ENCODE measurements at regions not wholly inside any gene's neighbourhood (a gene's known extent, or its start where the extent isn't known, plus 50 kb on each side); places are given as distances from the start of the nearest gene placed in this dataset.

GRCh38 chr20:17834804-17835203 lies 133.8 kb downstream of the SNX5 start:
- H3K4me3 ChIP-seq (replicated peaks in 1 of 3; ENCODE audit: insufficient read depth in 1 of 3, low read depth in 2 of 3, low read length in 3 of 3), result no peak overlapping the region
- no peak for ATAC-seq
- no peak overlapping the region for H3K4me2 ChIP-seq (ENCODE audit: low read depth, low read length)
- H4K20me1 ChIP-seq (ENCODE audit: insufficient read depth, low read length), result no peaks in the 10 kb centered on the region
- H3K27ac ChIP-seq (ENCODE audit: extremely low read length, insufficient read depth, low read length), result no peak overlapping the region
- in situ Hi-C loops (cut with HindIII; ENCODE audit: extremely low pct_ligation_motif_present, low pct_unique_long_range_greater_than_20kb) (no loop called here), intact Hi-C loops (cut with micrococcal nuclease; ENCODE audit: unreplicated experiment) (no loop called here)
- no TSS peak for BruUV-seq (replicated peaks)
- no peaks in the 10 kb centered on the region for H3K9me3 ChIP-seq (ENCODE audit: low read length)
- POLR2A ChIA-PET, result interaction anchor here (0.9 to 2.4 kb wide), 5 partner anchors 9 to 29 kb away, joined by 3 to 14 read pairs (median 5); no protein-coding TSS in a partner anchor
- CTCF ChIA-PET (ENCODE audit: low intra/inter-chr PET ratio, low total read pairs), result no interaction called here
- peaks cover 0 to 5% of the 10 kb centered on the region in 2 experiments; a peak in 3 of 5 replicates for H3K27me3 ChIP-seq (ENCODE audit: control insufficient read depth in 1 of 2, insufficient read depth in 2 of 2, low read length in 2 of 2)
- 91% methylated on average over 2 of the region's 2 CpGs for WGBS (ENCODE audit: low lambda C conversion rate)
- no peak for FAIRE-seq
- H3K9ac ChIP-seq (ENCODE audit: insufficient read depth, low read depth, low read length), result no peak overlapping the region
- TF ChIP-seq REST (IDR thresholded peaks at IDR 0.05; ENCODE audit: borderline replicate concordance in 1 of 2, low read depth in 1 of 2, low read length in 2 of 2), result no peak
- TF ChIP-seq ZNF138 (CRISPR knock-in tag; IDR thresholded peaks at IDR 0.05; ENCODE audit: low read depth), result no peak
- TF ChIP-seq RARG (CRISPR knock-in tag; IDR thresholded peaks at IDR 0.05; ENCODE audit: low read depth), result no peak
- no peak for TF ChIP-seq MBD4 (IDR thresholded peaks at IDR 0.05; ENCODE audit: borderline replicate concordance, low read length)
- TF ChIP-seq SNAPC5 (CRISPR knock-in tag; IDR thresholded peaks at IDR 0.05; ENCODE audit: borderline replicate concordance), result no peak
- TF ChIP-seq FOXO4 (CRISPR knock-in tag; conservative IDR thresholded peaks at IDR 0.05), result no peak
- TF ChIP-seq, protein P1, sequence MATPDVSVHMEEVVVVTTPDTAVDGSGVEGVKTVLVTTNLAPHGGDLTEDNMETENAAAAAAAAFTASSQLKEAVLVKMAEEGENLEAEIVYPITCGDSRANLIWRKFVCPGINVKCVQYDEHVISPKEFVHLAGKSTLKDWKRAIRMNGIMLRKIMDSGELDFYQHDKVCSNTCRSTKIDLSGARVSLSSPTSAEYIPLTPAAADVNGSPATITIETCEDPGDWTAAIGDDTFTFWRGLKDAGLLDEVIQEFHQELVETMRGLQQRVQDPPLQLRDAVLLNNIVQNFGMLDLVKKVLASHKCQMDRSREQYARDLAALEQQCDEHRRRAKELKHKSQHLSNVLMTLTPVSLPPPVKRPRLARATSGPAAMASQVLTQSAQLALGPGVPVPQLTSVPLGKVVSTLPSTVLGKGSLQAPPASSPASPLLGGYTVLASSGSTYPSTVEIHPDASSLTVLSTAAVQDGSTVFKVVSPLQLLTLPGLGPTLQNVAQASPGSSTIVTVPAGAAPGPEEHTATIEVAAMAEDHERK (CRISPR knock-in tag; IDR thresholded peaks at IDR 0.05; ENCODE audit: low read depth), result no peak
- TF ChIP-seq, protein P2, sequence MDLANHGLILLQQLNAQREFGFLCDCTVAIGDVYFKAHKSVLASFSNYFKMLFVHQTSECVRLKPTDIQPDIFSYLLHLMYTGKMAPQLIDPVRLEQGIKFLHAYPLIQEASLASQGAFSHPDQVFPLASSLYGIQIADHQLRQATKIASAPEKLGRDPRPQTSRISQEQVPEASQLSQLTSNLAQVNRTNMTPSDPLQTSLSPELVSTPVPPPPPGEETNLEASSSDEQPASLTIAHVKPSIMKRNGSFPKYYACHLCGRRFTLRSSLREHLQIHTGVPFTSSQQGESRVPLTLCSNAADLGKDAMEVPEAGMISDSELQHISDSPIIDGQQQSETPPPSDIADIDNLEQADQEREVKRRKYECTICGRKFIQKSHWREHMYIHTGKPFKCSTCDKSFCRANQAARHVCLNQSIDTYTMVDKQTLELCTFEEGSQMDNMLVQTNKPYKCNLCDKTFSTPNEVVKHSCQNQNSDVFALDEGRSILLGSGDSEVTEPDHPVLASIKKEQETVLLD (CRISPR knock-in tag; IDR thresholded peaks at IDR 0.05; ENCODE audit: low read depth), result no peak
- no peak for TF ChIP-seq RFX1 (IDR thresholded peaks at IDR 0.05)
- no peak for TF ChIP-seq PAF1 (CRISPR knock-in tag; IDR thresholded peaks at IDR 0.05)
- TF ChIP-seq ZFP62 (CRISPR knock-in tag; IDR thresholded peaks at IDR 0.05), result no peak
- TF ChIP-seq ISX (CRISPR knock-in tag; conservative IDR thresholded peaks at IDR 0.05), result no peak
- H3K36me3 ChIP-seq (replicated peaks in 1 of 2; ENCODE audit: control insufficient read depth in 1 of 2, insufficient read depth in 2 of 2, low read length in 2 of 2), result no peaks in the 10 kb centered on the region
- H3K4me1 ChIP-seq (ENCODE audit: insufficient read depth, low read length), result peaks cover 24% of the 10 kb centered on the region
- no peak overlapping the region for H2AFZ ChIP-seq (ENCODE audit: low read length)
- no peaks in the 10 kb centered on the region for H3K79me2 ChIP-seq (ENCODE audit: insufficient read depth, low read length)
- no peak for DNase-seq (ENCODE audit: low spot score)

Data from HepG2 (cell line).